Body of pancreas (tissue), 4 donors: ENCODE measurements at regions not wholly inside any gene's neighbourhood (a gene's known extent, or its start where the extent isn't known, plus 50 kb on each side); places are given as distances from the start of the nearest gene placed in this dataset.

ENCODE experiments used
- CTCF ChIP-seq, 7 experiments: fragments of 450-650 bp in 4 of 7; fragments of 200-600 bp in 3 of 7; sonication (generic) in 3 of 7; IDR thresholded peaks; one replicate each; pipeline ENCODE4 v1.5.1; 2016 to 2019; ENCODE audit warnings: antibody characterized with exemption in 7 of 7
- POLR2A ChIP-seq, 3 donors: fragments of 450-650 bp; IDR thresholded peaks; one replicate each; pipeline ENCODE4 v1.6.1; 2016; ENCODE audit warnings: antibody characterized with exemption in 3 of 3, mild to moderate bottlenecking in 2 of 3

GRCh38 chr1:234901491-234902049 lies 227.1 kb downstream of the TOMM20 start:
- TF ChIP-seq CTCF (IDR thresholded peaks at IDR 0.05), result no peak
- TF ChIP-seq POLR2A (IDR thresholded peaks at IDR 0.05), result no peak
